Thoracic aorta (tissue), 2 donors: ENCODE measurements at regions not wholly inside any gene's neighbourhood (a gene's known extent, or its start where the extent isn't known, plus 50 kb on each side); places are given as distances from the start of the nearest gene placed in this dataset.
A peak's percentile ranks its signal among the peaks of the same experiment; 100 is the strongest.

Experiments used
- ATAC-seq: fragments of 150-250 bp; one replicate; pipeline ENCODE4 v1.8.0; 2017; ENCODE audit warnings: low read depth; ENCODE audit not compliant: insufficient number of reproducible peaks, low FRiP score
- DNase-seq: peaks from one replicate; pipeline ENCODE4 v3.0.0-alpha.2; 2020; ENCODE audit warnings: low spot score
- H3K27ac ChIP-seq, 2 donors: fragments of 200-600 bp; sonication (generic); 1 replicate in 1 of 2; 2 replicates in 1 of 2; pipeline ENCODE4 v1.5.1; 2016; ENCODE audit warnings: mild to moderate bottlenecking in 2 of 2, moderate library complexity in 2 of 2
- H3K27me3 ChIP-seq: fragments of 200-600 bp; sonication (generic); replicated peaks from 2 replicates; pipeline ENCODE4 v1.6.0; 2016; ENCODE audit warnings: mild to moderate bottlenecking; ENCODE audit not compliant: insufficient read depth
- H3K36me3 ChIP-seq: fragments of 200-600 bp; sonication (generic); one replicate; pipeline ENCODE4 v1.5.1; 2016
- H3K4me1 ChIP-seq, 2 donors: fragments of 200-600 bp; sonication (generic); 1 replicate in 1 of 2; 2 replicates in 1 of 2; pipeline versions ENCODE4 v1.5.1 to v1.6.0; 2016; ENCODE audit warnings: low read depth in 2 of 2, mild to moderate bottlenecking in 1 of 2; ENCODE audit not compliant: control insufficient read depth in 1 of 2
- H3K4me3 ChIP-seq: fragments of 200-600 bp; sonication (generic); 2 replicates; pipeline ENCODE4 v1.5.1; 2016; ENCODE audit warnings: mild to moderate bottlenecking
- H3K9me3 ChIP-seq: fragments of 200-600 bp; sonication (generic); 2 replicates; pipeline ENCODE4 v1.5.1; 2016
- CTCF ChIP-seq: fragments of 200-600 bp; sonication (generic); IDR thresholded peaks from one replicate; pipeline ENCODE4 v1.5.1; 2019; ENCODE audit warnings: antibody characterized with exemption

- H3K4me1 ChIP-seq: peaks cover 7 to 29% of the 10 kb centered on the region in 2 donors
- H3K36me3 ChIP-seq: no peaks in the 10 kb centered on the region
- TF ChIP-seq CTCF: no peak
- H3K4me3 ChIP-seq: no peak overlapping the region
- H3K9me3 ChIP-seq: no peaks in the 10 kb centered on the region
- H3K27ac ChIP-seq: peak overlapping the region; percentile 51 to 58
- no peak for DNase-seq
- no peaks in the 10 kb centered on the region for H3K27me3 ChIP-seq
- no peak for ATAC-seq
These were observed 98.2 kb upstream of the PGRMC2 start for GRCh38 chr4:128385683-128386304.

- TF ChIP-seq CTCF: no peak
- Histone ChIP-seq H3K27ac (peak overlapping the region in 1 of 2 donors; percentile 58), H3K4me1 (peaks cover 7 to 29% of the 10 kb centered on the region in 2 donors), H3K4me3 (no peak overlapping the region), H3K27me3 (no peaks in the 10 kb centered on the region), H3K9me3 (no peaks in the 10 kb centered on the region), H3K36me3 (no peaks in the 10 kb centered on the region)
- ATAC-seq (no peak), DNase-seq (no peak)
These were observed 97.4 kb upstream of the PGRMC2 start for GRCh38 chr4:128384765-128385598.

- DNase-seq (no peak), ATAC-seq (no peak)
- H3K4me1 ChIP-seq: peaks cover 7 to 29% of the 10 kb centered on the region in 2 donors
These were observed 96.5 kb upstream of the PGRMC2 start for GRCh38 chr4:128384091-128384520.

GRCh38 chr4:128381748-128382559, 94.3 kb upstream of the PGRMC2 start:
- Histone ChIP-seq H3K4me1 (peaks cover 7 to 19% of the 10 kb centered on the region in 2 donors), H3K4me3 (no peak overlapping the region), H3K27ac (no peak overlapping the region), H3K36me3 (no peaks in the 10 kb centered on the region), H3K9me3 (no peaks in the 10 kb centered on the region), H3K27me3 (no peaks in the 10 kb centered on the region)
- ATAC-seq (no peak), DNase-seq (no peak)
- TF ChIP-seq CTCF: no peak

More at GRCh38 chr4:128384091-128384520, 96.5 kb upstream of the PGRMC2 start:
- no peak for TF ChIP-seq CTCF
- Histone ChIP-seq H3K4me3 (no peak overlapping the region), H3K36me3 (no peaks in the 10 kb centered on the region), H3K27me3 (no peaks in the 10 kb centered on the region), H3K27ac (no peak overlapping the region), H3K9me3 (no peaks in the 10 kb centered on the region)

GRCh38 chr4:128380306-128380705, 92.7 kb upstream of the PGRMC2 start:
- no peaks in the 10 kb centered on the region for H3K9me3 ChIP-seq

More at GRCh38 chr4:128380306-128380705, 92.7 kb upstream of the PGRMC2 start:
- Histone ChIP-seq H3K27ac (no peak overlapping the region), H3K4me1 (peaks cover 0 to 5% of the 10 kb centered on the region in 2 donors), H3K27me3 (no peaks in the 10 kb centered on the region), H3K36me3 (no peaks in the 10 kb centered on the region), H3K4me3 (no peak overlapping the region)
- ATAC-seq: no peak
- DNase-seq: no peak
- TF ChIP-seq CTCF: no peak
